ENCODE measurements at regions not wholly inside any gene's neighbourhood (a gene's known extent, or its start where the extent isn't known, plus 50 kb on each side); places are given as distances from the start of the nearest gene placed in this dataset.

- TF ChIP-seq NRF1 (IDR thresholded peaks at IDR 0.05; ENCODE audit: low read depth, low read length) (no peak), ZBTB33 (IDR thresholded peaks at IDR 0.05; ENCODE audit: borderline replicate concordance, low read depth) (no peak), TAF1 (IDR thresholded peaks at IDR 0.05; ENCODE audit: borderline replicate concordance, low read depth, low read length) (no peak), CTCF (IDR thresholded peaks at IDR 0.05) (no peak), SMC3 (IDR thresholded peaks at IDR 0.05; ENCODE audit: low read depth, low read length) (no peak), RCOR1 (IDR thresholded peaks at IDR 0.05; ENCODE audit: low read length) (no peak), MAX (IDR thresholded peaks at IDR 0.05; ENCODE audit: low read depth) (no peak), SIN3A (IDR thresholded peaks at IDR 0.05; ENCODE audit: borderline replicate concordance, low read depth, low read length) (no peak), PBX3 (IDR thresholded peaks at IDR 0.05) (no peak), EP300 (IDR thresholded peaks at IDR 0.05; ENCODE audit: borderline replicate concordance in 1 of 2, low read depth in 1 of 2, low read length in 1 of 2) (no peak), TCF12 (IDR thresholded peaks at IDR 0.05) (no peak)
Observed at GRCh38 chr3:106121491-106122289, 252.9 kb upstream of the CBLB start.

All from SK-N-SH (cell line).